ENCODE measurements at regions not wholly inside any gene's neighbourhood (a gene's known extent, or its start where the extent isn't known, plus 50 kb on each side); places are given as distances from the start of the nearest gene placed in this dataset.

GRCh38 chr4:141347684-141348083, 127.0 kb downstream of the ZNF330 start:
- no peak overlapping the region for H3K4me2 ChIP-seq (ENCODE audit: low read length)
- H3K4me1 ChIP-seq (ENCODE audit: insufficient read depth, low read length) = peaks cover 9% of the 10 kb centered on the region
- no peak overlapping the region for H2AFZ ChIP-seq (ENCODE audit: low read depth, low read length)
- no peaks in the 10 kb centered on the region for H3K9me3 ChIP-seq (ENCODE audit: insufficient read depth, low read depth, low read length)
- H3K9ac ChIP-seq (ENCODE audit: low read length) = no peak overlapping the region
- no peaks in the 10 kb centered on the region for H3K27me3 ChIP-seq (ENCODE audit: insufficient read depth, low read length)
- H3K36me3 Mint-ChIP-seq (ENCODE audit: low read depth, unreplicated experiment) = no peaks in the 10 kb centered on the region
- no peak overlapping the region for H3K4me3 ChIP-seq (ENCODE audit: insufficient read depth, low read depth, low read length)
- H3K27ac Mint-ChIP-seq (ENCODE audit: unreplicated experiment) = no peak overlapping the region
- peaks cover 15% of the 10 kb centered on the region for H3K4me1 Mint-ChIP-seq (ENCODE audit: low read depth, unreplicated experiment)
- no peak overlapping the region for H3K27ac ChIP-seq (ENCODE audit: low read depth, low read length)
- TF ChIP-seq, protein P1, sequence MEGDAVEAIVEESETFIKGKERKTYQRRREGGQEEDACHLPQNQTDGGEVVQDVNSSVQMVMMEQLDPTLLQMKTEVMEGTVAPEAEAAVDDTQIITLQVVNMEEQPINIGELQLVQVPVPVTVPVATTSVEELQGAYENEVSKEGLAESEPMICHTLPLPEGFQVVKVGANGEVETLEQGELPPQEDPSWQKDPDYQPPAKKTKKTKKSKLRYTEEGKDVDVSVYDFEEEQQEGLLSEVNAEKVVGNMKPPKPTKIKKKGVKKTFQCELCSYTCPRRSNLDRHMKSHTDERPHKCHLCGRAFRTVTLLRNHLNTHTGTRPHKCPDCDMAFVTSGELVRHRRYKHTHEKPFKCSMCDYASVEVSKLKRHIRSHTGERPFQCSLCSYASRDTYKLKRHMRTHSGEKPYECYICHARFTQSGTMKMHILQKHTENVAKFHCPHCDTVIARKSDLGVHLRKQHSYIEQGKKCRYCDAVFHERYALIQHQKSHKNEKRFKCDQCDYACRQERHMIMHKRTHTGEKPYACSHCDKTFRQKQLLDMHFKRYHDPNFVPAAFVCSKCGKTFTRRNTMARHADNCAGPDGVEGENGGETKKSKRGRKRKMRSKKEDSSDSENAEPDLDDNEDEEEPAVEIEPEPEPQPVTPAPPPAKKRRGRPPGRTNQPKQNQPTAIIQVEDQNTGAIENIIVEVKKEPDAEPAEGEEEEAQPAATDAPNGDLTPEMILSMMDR (IDR thresholded peaks at IDR 0.05; ENCODE audit: insufficient read depth, low read depth, low read length) = no peak
- DNase-seq (ENCODE audit: low read depth) = no peak
- H3K27me3 Mint-ChIP-seq (ENCODE audit: low read depth, unreplicated experiment) = peaks cover 2% of the 10 kb centered on the region
- peak; percentile 43 for FAIRE-seq
- H3K79me2 ChIP-seq (ENCODE audit: insufficient read depth, low read length) = no peaks in the 10 kb centered on the region
- no peak overlapping the region for H3K4me3 Mint-ChIP-seq (ENCODE audit: unreplicated experiment)
- no peaks in the 10 kb centered on the region for H3K36me3 ChIP-seq (ENCODE audit: insufficient read depth, low read length)
- H4K20me1 ChIP-seq (ENCODE audit: insufficient read depth, low read length) = no peaks in the 10 kb centered on the region
- no peaks in the 10 kb centered on the region for H3K9me3 Mint-ChIP-seq (ENCODE audit: unreplicated experiment)

DNA sequence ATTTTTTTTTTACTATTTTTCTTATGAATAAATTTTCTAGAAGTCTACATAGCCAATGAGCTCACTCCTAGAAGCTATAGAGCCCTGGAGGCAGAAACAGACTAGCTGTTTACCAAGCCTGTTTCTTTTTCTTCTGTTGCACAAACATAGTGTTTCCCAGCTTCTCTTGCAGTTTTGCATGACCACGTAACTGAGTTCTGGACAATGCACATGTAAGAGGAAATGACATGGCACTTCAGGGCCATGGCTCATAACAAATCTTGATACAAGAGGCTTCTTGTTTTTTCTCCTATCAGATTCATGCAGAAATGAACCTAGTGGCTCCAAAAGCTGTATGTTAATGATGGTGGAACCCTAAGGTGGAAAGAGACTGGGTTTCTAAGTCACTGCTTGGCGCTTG, 127.4 kb downstream of the ZNF330 start:
- FAIRE-seq (no peak), DNase-seq (ENCODE audit: low read depth) (no peak)
- Mint-ChIP-seq H3K4me3 (ENCODE audit: unreplicated experiment) (no peak overlapping the region), H3K27ac (ENCODE audit: unreplicated experiment) (no peak overlapping the region), H3K36me3 (ENCODE audit: low read depth, unreplicated experiment) (no peaks in the 10 kb centered on the region), H3K4me1 (ENCODE audit: low read depth, unreplicated experiment) (peaks cover 19% of the 10 kb centered on the region), H3K27me3 (ENCODE audit: low read depth, unreplicated experiment) (no peaks in the 10 kb centered on the region), H3K9me3 (ENCODE audit: unreplicated experiment) (no peaks in the 10 kb centered on the region)
- H3K9me3 ChIP-seq (ENCODE audit: insufficient read depth, low read depth, low read length) = no peaks in the 10 kb centered on the region
- no peak for TF ChIP-seq EZH2 (IDR thresholded peaks at IDR 0.05; ENCODE audit: insufficient read depth, low read length)
- TF ChIP-seq, protein P1 (IDR thresholded peaks at IDR 0.05; ENCODE audit: insufficient read depth, low read depth, low read length) = no peak
- H3K4me1 ChIP-seq (ENCODE audit: insufficient read depth, low read length) = peaks cover 10% of the 10 kb centered on the region
- H3K9ac ChIP-seq (ENCODE audit: low read length) = no peak overlapping the region
- no peak overlapping the region for H3K27ac ChIP-seq (ENCODE audit: low read depth, low read length)
- no peak overlapping the region for H3K4me2 ChIP-seq (ENCODE audit: low read length)
- H3K27me3 ChIP-seq (ENCODE audit: insufficient read depth, low read length) = no peaks in the 10 kb centered on the region
- no peaks in the 10 kb centered on the region for H3K79me2 ChIP-seq (ENCODE audit: insufficient read depth, low read length)
- no peaks in the 10 kb centered on the region for H4K20me1 ChIP-seq (ENCODE audit: insufficient read depth, low read length)
- H3K4me3 ChIP-seq (ENCODE audit: insufficient read depth, low read depth, low read length) = no peak overlapping the region
- H3K36me3 ChIP-seq (ENCODE audit: insufficient read depth, low read length) = no peaks in the 10 kb centered on the region
- no peak overlapping the region for H2AFZ ChIP-seq (ENCODE audit: low read depth, low read length)

GRCh38 chr4:141348573-141348972, 127.9 kb downstream of the ZNF330 start:
- Mint-ChIP-seq H3K27me3 (ENCODE audit: low read depth, unreplicated experiment) (no peaks in the 10 kb centered on the region), H3K4me1 (ENCODE audit: low read depth, unreplicated experiment) (peaks cover 24% of the 10 kb centered on the region), H3K36me3 (ENCODE audit: low read depth, unreplicated experiment) (no peaks in the 10 kb centered on the region), H3K4me3 (ENCODE audit: unreplicated experiment) (no peak overlapping the region), H3K27ac (ENCODE audit: unreplicated experiment) (no peak overlapping the region), H3K9me3 (ENCODE audit: unreplicated experiment) (no peaks in the 10 kb centered on the region)
- Histone ChIP-seq H2AFZ (ENCODE audit: low read depth, low read length) (no peak overlapping the region), H3K9ac (ENCODE audit: low read length) (no peak overlapping the region), H3K4me3 (ENCODE audit: insufficient read depth, low read depth, low read length) (no peak overlapping the region), H3K9me3 (ENCODE audit: insufficient read depth, low read depth, low read length) (no peaks in the 10 kb centered on the region), H3K27me3 (ENCODE audit: insufficient read depth, low read length) (no peaks in the 10 kb centered on the region), H3K4me1 (ENCODE audit: insufficient read depth, low read length) (peaks cover 14% of the 10 kb centered on the region), H3K36me3 (ENCODE audit: insufficient read depth, low read length) (no peaks in the 10 kb centered on the region), H3K4me2 (ENCODE audit: low read length) (no peak overlapping the region), H3K27ac (ENCODE audit: low read depth, low read length) (no peak overlapping the region), H3K79me2 (ENCODE audit: insufficient read depth, low read length) (no peaks in the 10 kb centered on the region), H4K20me1 (ENCODE audit: insufficient read depth, low read length) (no peaks in the 10 kb centered on the region)
- FAIRE-seq (no peak), DNase-seq (ENCODE audit: low read depth) (no peak)
- TF ChIP-seq, protein P1 (IDR thresholded peaks at IDR 0.05; ENCODE audit: insufficient read depth, low read depth, low read length) = no peak
